Activated T-helper 9 cell treated with anti-CD3 and anti-CD28 coated beads, Interleukin-2, amount 50 U/mL, for 16 hours (primary cell): ENCODE measurements at regions not wholly inside any gene's neighbourhood (a gene's known extent, or its start where the extent isn't known, plus 50 kb on each side); places are given as distances from the start of the nearest gene placed in this dataset.

Source experiments
- DNase-seq: peaks from one replicate; pipeline ENCODE4 v3.0.0-alpha.2; 2020; ENCODE audit warnings: low read depth

- DNase-seq, result no peak
Observed at GRCh38 chr15:94761574-94761973, 530.2 kb downstream of the MCTP2 start.

- DNase-seq, result no peak
Observed at GRCh38 chr15:94769089-94769488, 537.7 kb downstream of the MCTP2 start.

- no peak for DNase-seq
Observed at GRCh38 chr15:94770199-94770598, 538.8 kb downstream of the MCTP2 start.

GRCh38 chr15:94777037-94777436, 545.7 kb downstream of the MCTP2 start:
- no peak for DNase-seq

GRCh38 chr15:94778840-94779239, 547.5 kb downstream of the MCTP2 start:
- DNase-seq, result no peak

GRCh38 chr15:94780166-94780565, 548.8 kb downstream of the MCTP2 start:
- no peak for DNase-seq

GRCh38 chr15:94785091-94785490, 553.7 kb downstream of the MCTP2 start:
- DNase-seq, result no peak

GRCh38 chr15:94791008-94791407, 559.6 kb downstream of the MCTP2 start:
- no peak for DNase-seq

- DNase-seq, result no peak
Observed at GRCh38 chr15:94791510-94791909, 560.1 kb downstream of the MCTP2 start.

GRCh38 chr15:94792196-94792595, 560.8 kb downstream of the MCTP2 start:
- no peak for DNase-seq

- no peak for DNase-seq
Observed at GRCh38 chr15:94793207-94793606, 561.8 kb downstream of the MCTP2 start.

GRCh38 chr15:94793641-94794040, 562.3 kb downstream of the MCTP2 start:
- DNase-seq, result no peak

- DNase-seq, result no peak
Observed at GRCh38 chr15:94804613-94805012, 573.3 kb downstream of the MCTP2 start.

- DNase-seq, result no peak
Observed at GRCh38 chr15:94815110-94815731, 583.9 kb downstream of the MCTP2 start.

GRCh38 chr15:94815914-94816313, 584.6 kb downstream of the MCTP2 start:
- no peak for DNase-seq

GRCh38 chr15:94829887-94830884, 598.8 kb downstream of the MCTP2 start:
- DNase-seq, result no peak

- no peak for DNase-seq
Observed at GRCh38 chr15:94834000-94834399, 602.6 kb downstream of the MCTP2 start.

- no peak for DNase-seq
Observed at GRCh38 chr15:94834494-94834893, 603.1 kb downstream of the MCTP2 start.

- DNase-seq, result no peak
Observed at GRCh38 chr15:94838281-94838680, 606.9 kb downstream of the MCTP2 start.

- no peak for DNase-seq
Observed at GRCh38 chr15:94840794-94841783, 609.7 kb downstream of the MCTP2 start.

- no peak for DNase-seq
Observed at GRCh38 chr15:94843060-94843459, 611.7 kb downstream of the MCTP2 start.

- DNase-seq, result no peak
Observed at GRCh38 chr15:94844198-94844537, 612.8 kb downstream of the MCTP2 start.
